Body of pancreas (tissue), 4 donors: ENCODE measurements at regions not wholly inside any gene's neighbourhood (a gene's known extent, or its start where the extent isn't known, plus 50 kb on each side); places are given as distances from the start of the nearest gene placed in this dataset.

Experiments used
- CTCF ChIP-seq, 7 experiments: fragments of 450-650 bp in 4 of 7; fragments of 200-600 bp in 3 of 7; sonication (generic) in 3 of 7; IDR thresholded peaks; one replicate each; pipeline ENCODE4 v1.5.1; 2016 to 2019; ENCODE audit warnings: antibody characterized with exemption in 7 of 7
- POLR2A ChIP-seq, 3 donors: fragments of 450-650 bp; IDR thresholded peaks; one replicate each; pipeline ENCODE4 v1.6.1; 2016; ENCODE audit warnings: antibody characterized with exemption in 3 of 3, mild to moderate bottlenecking in 2 of 3

- no peak for TF ChIP-seq CTCF (IDR thresholded peaks at IDR 0.05)
- TF ChIP-seq POLR2A (IDR thresholded peaks at IDR 0.05) = no peak
Observed at GRCh38 chr5:39475881-39476842, 51.4 kb upstream of the DAB2 start.
